IMR-90 (cell line): ENCODE measurements at regions not wholly inside any gene's neighbourhood (a gene's known extent, or its start where the extent isn't known, plus 50 kb on each side); places are given as distances from the start of the nearest gene placed in this dataset.

Source experiments
- ATAC-seq: fragments of 200-7000 bp; cut with Tn5 transposase; 2 replicates; pipeline ENCODE4 v1.9.1; 2020; ENCODE audit warnings: low read depth, mild to moderate bottlenecking, moderate library complexity
- BruUV-seq: library from RNA; stranded (reverse); fragments of 400-500 nt; replicated peaks from 2 replicates; lab custom pipeline; 2021; lab: Mats Ljungman, UMichigan
- CTCF ChIA-PET: fragments of 300-600 bp; formaldehyde crosslinking; extraction: SDS; loops from one replicate; lab custom pipeline; 2021; ENCODE audit warnings: antibody characterized with exemption; lab: Yijun Ruan, JAX
- POLR2A ChIA-PET: fragments of 300-600 bp; sonication (Branson Sonifier 250); formaldehyde crosslinking; loops from one replicate; lab custom pipeline; 2022; ENCODE audit warnings: antibody characterized with exemption; ENCODE audit not compliant: unreplicated experiment; lab: Charles Lee
- DNase-seq: peaks from one replicate; pipeline ENCODE4 v3.0.0; 2013
- H2AFZ ChIP-seq: replicated peaks from 2 replicates; pipeline ENCODE3; 2013; ENCODE audit warnings: low read length, mild to moderate bottlenecking; ENCODE audit not compliant: poor library complexity
- H2AK5ac ChIP-seq: 2 replicates; pipeline ENCODE4 v1.6.1; 2013; ENCODE audit warnings: low read depth, low read length, inconsistent platforms
- H2AK9ac ChIP-seq: replicated peaks from 2 replicates; pipeline ENCODE3; 2013; ENCODE audit warnings: mild to moderate bottlenecking, low read depth, low read length, moderate library complexity; ENCODE audit not compliant: poor library complexity
- H2BK120ac ChIP-seq: 2 replicates; pipeline ENCODE4 v1.6.1; 2013; ENCODE audit warnings: low read depth, low read length, inconsistent platforms
- H2BK15ac ChIP-seq: 3 replicates; pipeline ENCODE4 v1.6.1; 2013; ENCODE audit warnings: low read depth, low read length, inconsistent platforms
- H2BK20ac ChIP-seq: 2 replicates; pipeline ENCODE4 v1.6.1; 2013; ENCODE audit warnings: low read depth, mild to moderate bottlenecking, inconsistent platforms, low read length, moderate library complexity
- H2BK5ac ChIP-seq: 2 replicates; pipeline ENCODE4 v1.6.1; 2013; ENCODE audit warnings: mild to moderate bottlenecking, low read depth, low read length, inconsistent platforms; ENCODE audit not compliant: poor library complexity, severe bottlenecking
- H3K14ac ChIP-seq: replicated peaks from 2 replicates; pipeline ENCODE4 v1.6.1; 2013; ENCODE audit warnings: low read depth, low read length, inconsistent platforms
- H3K18ac ChIP-seq: 2 replicates; pipeline ENCODE4 v1.6.1; 2013; ENCODE audit warnings: low read depth, low read length, control low read depth
- H3K23ac ChIP-seq: 2 replicates; pipeline ENCODE4 v1.6.1; 2013; ENCODE audit warnings: low read depth, low read length, inconsistent platforms
- H3K27ac ChIP-seq: 2 replicates; pipeline ENCODE4 v1.5.1; 2013; ENCODE audit warnings: mild to moderate bottlenecking, control low read depth, low read length; ENCODE audit not compliant: insufficient read depth
- H3K27me3 ChIP-seq: 2 replicates; pipeline ENCODE4 v1.6.1; 2013; ENCODE audit warnings: low read length; ENCODE audit not compliant: control insufficient read depth, insufficient read depth
- H3K36me3 ChIP-seq: 2 replicates; pipeline ENCODE4 v1.6.1; 2013; ENCODE audit warnings: low read length, mixed read lengths; ENCODE audit not compliant: control insufficient read depth, insufficient read depth
- H3K4ac ChIP-seq: 2 replicates; pipeline ENCODE4 v1.6.1; 2013; ENCODE audit warnings: low read depth, low read length, inconsistent platforms
- H3K4me1 ChIP-seq: 2 replicates; pipeline ENCODE4 v1.6.1; 2013; ENCODE audit warnings: low read length, mixed read lengths; ENCODE audit not compliant: control insufficient read depth, insufficient read depth
- H3K4me2 ChIP-seq: 2 replicates; pipeline ENCODE4 v1.6.1; 2013; ENCODE audit warnings: low read depth, mild to moderate bottlenecking, control low read depth, low read length, moderate library complexity
- H3K4me3 ChIP-seq: 2 replicates; pipeline ENCODE4 v1.5.1; 2013; ENCODE audit warnings: low read depth, mild to moderate bottlenecking, control low read depth, low read length, moderate library complexity; ENCODE audit not compliant: insufficient read depth
- H3K56ac ChIP-seq: 2 replicates; pipeline ENCODE4 v1.6.1; 2013; ENCODE audit warnings: low read length, inconsistent platforms; ENCODE audit not compliant: insufficient read depth; ENCODE audit errors: extremely low read depth
- H3K79me1 ChIP-seq, 2 experiments: 2 replicates each; pipeline ENCODE4 v1.6.1; 2013; ENCODE audit warnings: low read length in 2 of 2, inconsistent platforms in 1 of 2, low read depth in 1 of 2
- H3K9ac ChIP-seq: 2 replicates; pipeline ENCODE4 v1.6.1; 2013; ENCODE audit warnings: low read depth, low read length, control low read depth
- H3K9me1 ChIP-seq: 2 replicates; pipeline ENCODE4 v1.6.1; 2013; ENCODE audit warnings: low read length, inconsistent platforms; ENCODE audit not compliant: insufficient read depth
- H3K9me3 ChIP-seq: 2 replicates; pipeline ENCODE4 v1.6.1; 2013; ENCODE audit warnings: low read length; ENCODE audit not compliant: control insufficient read depth, insufficient read depth
- H4K20me1 ChIP-seq: 2 replicates; pipeline ENCODE4 v1.6.1; 2013; ENCODE audit warnings: low read length, inconsistent platforms; ENCODE audit not compliant: insufficient read depth
- H4K5ac ChIP-seq: 2 replicates; pipeline ENCODE4 v1.6.1; 2013; ENCODE audit warnings: mild to moderate bottlenecking, low read depth, low read length, control low read depth
- H4K8ac ChIP-seq, 2 experiments: 2 replicates each; pipeline ENCODE4 v1.6.1; 2013; ENCODE audit warnings: low read depth in 2 of 2, low read length in 2 of 2, control low read depth in 1 of 2, inconsistent platforms in 1 of 2
- H4K91ac ChIP-seq: 2 replicates; pipeline ENCODE4 v1.6.1; 2013; ENCODE audit warnings: low read depth, low read length, inconsistent platforms; ENCODE audit not compliant: insufficient read depth
- BHLHE40 ChIP-seq: fragments of 150-350 bp; IDR thresholded peaks from 2 replicates; pipeline ENCODE4 v1.6.1; 2016; ENCODE audit warnings: mild to moderate bottlenecking, low read depth, low read length
- CEBPB ChIP-seq: IDR thresholded peaks from 2 replicates; pipeline ENCODE4 v1.6.1; 2012; ENCODE audit warnings: low read depth, low read length, improper control_type of control experiment
- CHD1 ChIP-seq: IDR thresholded peaks from 2 replicates; pipeline ENCODE4 v1.6.1; 2012; ENCODE audit warnings: low read depth, low read length, improper control_type of control experiment
- CTCF ChIP-seq: conservative IDR thresholded peaks from 2 replicates; pipeline ENCODE4 v1.5.1; 2012; ENCODE audit warnings: mild to moderate bottlenecking, low read depth, low read length, improper control_type of control experiment
- ELK1 ChIP-seq: fragments of 150-350 bp; IDR thresholded peaks from 2 replicates; pipeline ENCODE4 v1.6.1; 2016; ENCODE audit warnings: low read depth, mild to moderate bottlenecking, low read length, moderate library complexity, borderline replicate concordance
- FOS ChIP-seq: fragments of 150-350 bp; IDR thresholded peaks from 2 replicates; pipeline ENCODE4 v1.6.1; 2016; ENCODE audit warnings: low read depth, low read length
- MAFK ChIP-seq: IDR thresholded peaks from 2 replicates; pipeline ENCODE4 v1.6.1; 2012; ENCODE audit warnings: low read depth, low read length, improper control_type of control experiment
- MAZ ChIP-seq: IDR thresholded peaks from 2 replicates; pipeline ENCODE4 v1.6.1; 2012; ENCODE audit warnings: low read depth, mild to moderate bottlenecking, low read length, improper control_type of control experiment, moderate library complexity, borderline replicate concordance
- MXI1 ChIP-seq: IDR thresholded peaks from 2 replicates; pipeline ENCODE4 v1.6.1; 2012; ENCODE audit warnings: low read depth, mild to moderate bottlenecking, low read length, moderate library complexity, borderline replicate concordance
- NFE2L2 ChIP-seq: fragments of 150-350 bp; IDR thresholded peaks from 2 replicates; pipeline ENCODE4 v1.6.1; 2016; ENCODE audit warnings: low read depth, mild to moderate bottlenecking, low read length
- POLR2A ChIP-seq: IDR thresholded peaks from 2 replicates; pipeline ENCODE4 v1.6.1; 2012; ENCODE audit warnings: mild to moderate bottlenecking, low read depth, low read length
- RAD21 ChIP-seq: IDR thresholded peaks from 2 replicates; pipeline ENCODE4 v1.6.1; 2012; ENCODE audit warnings: low read length, improper control_type of control experiment
- RCOR1 ChIP-seq: IDR thresholded peaks from 2 replicates; pipeline ENCODE4 v1.6.1; 2012; ENCODE audit warnings: mild to moderate bottlenecking, low read length, improper control_type of control experiment; ENCODE audit not compliant: insufficient replicate concordance
- RFX5 ChIP-seq: IDR thresholded peaks from 2 replicates; pipeline ENCODE4 v1.8.0; 2012; ENCODE audit warnings: low read depth, mild to moderate bottlenecking, low read length, moderate library complexity
- SMC3 ChIP-seq: fragments of 150-350 bp; IDR thresholded peaks from 2 replicates; pipeline ENCODE4 v1.6.1; 2016; ENCODE audit warnings: low read depth, mild to moderate bottlenecking, antibody characterized with exemption, low read length, moderate library complexity
- USF2 ChIP-seq: fragments of 150-350 bp; IDR thresholded peaks from 2 replicates; pipeline ENCODE4 v1.6.1; 2017; ENCODE audit warnings: mild to moderate bottlenecking, antibody characterized with exemption, low read length, low read depth
- WGBS, 2 experiments: methylation state at CpG; one replicate each; pipeline versions ENCODE4 v1.1.5 to v1.1.7; 2013; ENCODE audit warnings: missing lambda C conversion rate in 2 of 2; ENCODE audit not compliant: insufficient read length in 1 of 2; ENCODE audit errors: extremely low coverage in 2 of 2; 5-methylcytosine and 5-hydroxymethylcytosine counted together
- dilution Hi-C: fragments of 300-500 bp; cut with HindIII; formaldehyde crosslinking; loops from one replicate; pipeline ENCODE4 v1.14.3; 2018; ENCODE audit warnings: low sequenced_read_pairs; ENCODE audit not compliant: unreplicated experiment
- in situ Hi-C: fragments of 300-500 bp; cut with MboI; formaldehyde crosslinking; loops from 3 replicates; pipeline ENCODE4 v1.14.3; 2019; ENCODE audit warnings: low sequenced_read_pairs, inconsistent platforms, mixed read lengths
- intact Hi-C: fragments of 100-400 bp; cut with micrococcal nuclease; formaldehyde crosslinking; loops from 2 replicates; pipeline ENCODE4 v1.10.0; 2022

- no peak overlapping the region for H3K14ac ChIP-seq
- TF ChIP-seq MAFK (no peak), NFE2L2 (no peak), MXI1 (no peak), USF2 (no peak), CTCF (no peak), RAD21 (no peak), RFX5 (no peak), CEBPB (no peak), SMC3 (no peak), POLR2A (no peak), CHD1 (no peak), FOS (no peak), BHLHE40 (no peak), ELK1 (no peak), MAZ (no peak), RCOR1 (no peak)
- H3K4ac ChIP-seq, result peak overlapping the region; percentile 5; the same call in 1 of the 2 replicates
- intact Hi-C loops, result no loop called here
- H3K79me1 ChIP-seq, result no peaks in the 10 kb centered on the region
- POLR2A ChIA-PET, result no interaction called here
- peak overlapping the region; percentile 6; the same call in 1 of the 2 replicates for H4K91ac ChIP-seq
- H3K9me3 ChIP-seq, result no peaks in the 10 kb centered on the region
- H4K20me1 ChIP-seq, result no peaks in the 10 kb centered on the region
- WGBS, 2 experiments, result 100% methylated on average over 4 of the region's 7 CpGs; no CpG with 5 or more reads in 1 of the 2 experiments
- no peak overlapping the region for H4K8ac ChIP-seq
- dilution Hi-C loops, result no loop called here
- no peak overlapping the region for H2AFZ ChIP-seq
- DNase-seq, result no peak
- no peak overlapping the region for H3K4me2 ChIP-seq
- H2AK9ac ChIP-seq, result no peak overlapping the region
- peak overlapping the region; percentile 37; the same call in 1 of the 2 replicates for H2BK120ac ChIP-seq
- peaks cover 10% of the 10 kb centered on the region for H3K4me1 ChIP-seq
- peak overlapping the region; percentile 16; the same call in 1 of the 2 replicates for H4K5ac ChIP-seq
- H2BK20ac ChIP-seq, result no peak overlapping the region; the same call in 1 of the 2 replicates
- no peak overlapping the region for H3K56ac ChIP-seq
- no peak overlapping the region for H3K4me3 ChIP-seq
- no peak overlapping the region for H3K9ac ChIP-seq
- no peaks in the 10 kb centered on the region; the same call in 1 of the 2 replicates for H3K9me1 ChIP-seq
- in situ Hi-C loops, result no loop called here
- no peak overlapping the region for H2AK5ac ChIP-seq
- H2BK15ac ChIP-seq, result peak overlapping the region; percentile 50; the same call in 2 of the 3 replicates
- H3K18ac ChIP-seq, result peak overlapping the region; percentile 14; the same call in 1 of the 2 replicates
- BruUV-seq, result no TSS peak
- H3K27me3 ChIP-seq, result no peaks in the 10 kb centered on the region
- no peak overlapping the region for H3K23ac ChIP-seq
- ATAC-seq, result no peak
- no peak overlapping the region for H2BK5ac ChIP-seq
- no peak overlapping the region for H3K27ac ChIP-seq
- H3K36me3 ChIP-seq, result no peaks in the 10 kb centered on the region
- CTCF ChIA-PET, result interaction anchor here (0.6 to 0.7 kb wide), 2 partner anchors 9 to 107 kb away, joined by 3 to 4 read pairs; no protein-coding TSS in a partner anchor
These were observed 422.8 kb downstream of the EPM2A start for GRCh38 chr6:145312481-145312880.
